Cardiac septum (tissue), 1 donor: ENCODE measurements at regions not wholly inside any gene's neighbourhood (a gene's known extent, or its start where the extent isn't known, plus 50 kb on each side); places are given as distances from the start of the nearest gene placed in this dataset.
"Not testable (repeated sequence)": the region's sequence is repeated elsewhere in the genome, so short reads cannot be mapped to it uniquely, and the experiment has no call there.

Source experiments
- DNase-seq: peaks from one replicate; pipeline ENCODE4 v3.0.0-alpha.2; 2020; ENCODE audit warnings: low spot score
- intact Hi-C: fragments of 100-400 bp; cut with DNase I; formaldehyde crosslinking; loops from one replicate; pipeline ENCODE4 v1.14.0; 2022
- donor health status: DM: no; HTN: no; CAD: no.

DNA sequence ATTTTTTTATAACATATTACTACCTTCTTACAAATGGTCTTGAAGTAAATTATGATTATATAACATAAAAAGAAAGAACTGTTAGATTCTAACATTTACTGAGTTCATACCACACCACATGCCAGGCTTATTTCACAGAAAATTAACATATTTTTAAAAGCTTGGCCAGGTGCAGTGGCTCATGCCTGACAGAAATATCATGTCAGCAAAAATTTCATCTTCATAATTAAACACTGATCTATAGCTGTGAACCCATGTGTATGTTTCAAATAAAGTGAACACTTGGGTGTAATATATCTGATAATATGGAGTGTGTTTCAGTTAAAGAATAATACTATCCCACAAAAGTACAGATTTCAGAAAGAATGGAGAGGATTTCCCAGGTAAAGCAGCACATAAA, 296.5 kb downstream of the SI start:
- intact Hi-C loops: no loop called here
- DNase-seq: no peak

DNA sequence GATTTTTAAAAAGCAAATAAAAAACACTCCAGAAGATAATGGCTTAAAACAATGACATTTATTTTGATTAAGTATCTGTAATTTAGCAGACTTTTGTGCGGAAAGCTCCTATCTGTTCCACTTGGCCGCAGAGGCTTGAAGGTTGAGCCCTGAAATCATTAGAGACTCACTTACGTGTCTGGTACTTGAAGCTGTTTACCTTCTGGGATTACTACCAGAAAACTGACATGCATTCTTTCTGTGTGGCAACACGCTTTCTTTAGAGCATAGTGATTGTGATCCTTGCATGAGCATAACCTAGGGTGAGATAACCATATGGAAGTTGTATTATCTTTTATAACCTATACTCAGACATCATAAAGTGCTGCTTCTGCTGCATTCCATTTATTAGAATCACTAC, 298.5 kb downstream of the SI start:
- no peak for DNase-seq
- intact Hi-C loops: no loop called here

DNA sequence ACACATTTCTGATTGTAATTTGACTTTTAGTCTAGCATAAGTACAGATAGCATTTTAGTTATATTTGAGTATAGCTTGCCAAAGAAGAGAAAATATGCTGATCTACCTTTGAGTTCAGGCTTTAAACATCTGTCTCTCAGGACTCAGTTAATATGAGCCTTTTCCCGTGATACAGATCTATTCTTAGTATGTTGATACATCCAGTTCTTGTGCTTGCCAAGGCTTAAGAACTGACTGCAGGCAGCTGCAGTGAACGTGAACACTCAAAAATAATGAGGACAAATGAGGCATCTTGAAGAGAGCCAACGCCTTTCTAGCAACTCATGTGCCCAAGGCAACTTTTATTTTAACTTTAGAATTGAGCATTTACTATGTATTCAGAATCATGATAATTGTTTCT, 325.5 kb downstream of the SI start:
- DNase-seq: no peak
- intact Hi-C loops: no loop called here

DNA sequence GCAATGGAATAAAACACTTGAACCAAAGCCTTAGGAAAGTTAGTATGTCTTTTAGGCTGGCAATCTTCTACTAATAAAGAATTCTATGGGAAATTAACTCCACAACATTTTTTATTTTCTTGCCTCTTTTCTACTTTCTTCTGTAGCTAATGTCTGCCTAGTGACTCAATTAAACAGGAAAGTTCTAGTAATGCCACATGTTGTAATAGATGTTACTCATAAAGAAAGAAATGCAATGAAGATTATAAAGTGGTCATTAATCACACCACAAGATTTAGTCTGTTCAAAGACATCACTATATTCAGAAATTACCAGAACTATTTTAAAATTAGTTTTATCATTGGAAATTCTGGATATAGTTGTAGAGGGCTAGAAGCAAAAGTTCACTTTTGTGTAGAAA, 329.7 kb downstream of the SI start:
- intact Hi-C loops: no loop called here
- DNase-seq: no peak

DNA sequence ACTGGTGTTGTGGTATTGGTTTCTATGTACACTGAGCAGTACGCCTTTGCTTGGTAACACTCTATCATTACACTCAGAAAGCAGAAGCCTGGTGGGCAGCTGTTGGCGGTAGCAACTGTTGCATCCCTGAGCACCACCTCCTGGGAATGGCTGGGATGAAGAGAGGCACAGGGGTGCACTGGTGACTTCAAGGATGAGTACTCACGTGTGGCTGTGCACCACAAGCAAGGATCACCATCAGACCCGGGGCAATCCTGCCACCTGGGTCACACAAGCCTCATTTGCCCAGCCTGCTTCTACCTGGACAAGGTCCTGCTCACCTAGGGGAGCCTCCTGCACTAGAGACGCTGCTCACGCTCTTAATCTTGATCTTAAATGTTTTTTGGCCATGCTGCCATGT, 336.4 kb downstream of the SI start:
- intact Hi-C loops: no loop called here
- DNase-seq: no peak

DNA sequence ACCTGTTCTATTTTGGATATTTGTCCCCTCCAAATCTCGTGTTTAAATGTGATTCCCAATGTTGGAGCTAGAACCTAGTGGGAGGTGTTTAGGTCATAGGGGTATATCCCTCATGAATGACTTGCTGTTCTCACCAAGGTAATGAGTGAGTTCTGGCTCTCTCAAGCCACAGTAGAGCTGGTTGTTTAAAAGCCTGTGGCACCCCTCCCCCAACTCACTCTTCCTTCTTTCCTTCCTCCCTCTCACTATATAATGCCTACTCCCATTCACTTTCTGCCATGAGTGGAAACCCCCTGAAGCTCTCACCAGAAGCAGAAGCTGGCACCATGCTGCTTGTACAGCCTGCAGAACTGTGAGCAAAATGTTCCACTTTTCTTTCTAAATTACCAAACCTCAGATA, 341.1 kb downstream of the SI start:
- no peak for DNase-seq
- intact Hi-C loops: no loop called here

DNA sequence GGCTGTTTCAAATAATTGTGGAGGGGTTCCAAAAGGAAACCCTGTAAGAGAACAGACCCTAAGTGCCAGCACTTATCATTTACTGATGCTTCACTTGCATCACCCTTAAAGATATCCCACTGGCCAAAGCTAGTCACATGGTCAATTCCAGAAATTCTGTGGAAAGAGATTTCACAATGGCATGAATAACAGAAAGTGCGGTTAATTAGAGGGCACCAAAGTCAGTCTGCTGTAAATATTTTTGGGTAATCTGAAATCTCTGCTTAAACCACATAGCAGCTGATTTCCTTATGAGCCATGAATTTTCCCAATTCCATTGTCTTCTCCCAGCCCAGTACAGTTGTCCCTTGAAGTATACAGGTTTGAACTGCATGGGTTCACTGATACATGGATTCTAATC, 346.1 kb downstream of the SI start:
- intact Hi-C loops: no loop called here
- DNase-seq: no peak

DNA sequence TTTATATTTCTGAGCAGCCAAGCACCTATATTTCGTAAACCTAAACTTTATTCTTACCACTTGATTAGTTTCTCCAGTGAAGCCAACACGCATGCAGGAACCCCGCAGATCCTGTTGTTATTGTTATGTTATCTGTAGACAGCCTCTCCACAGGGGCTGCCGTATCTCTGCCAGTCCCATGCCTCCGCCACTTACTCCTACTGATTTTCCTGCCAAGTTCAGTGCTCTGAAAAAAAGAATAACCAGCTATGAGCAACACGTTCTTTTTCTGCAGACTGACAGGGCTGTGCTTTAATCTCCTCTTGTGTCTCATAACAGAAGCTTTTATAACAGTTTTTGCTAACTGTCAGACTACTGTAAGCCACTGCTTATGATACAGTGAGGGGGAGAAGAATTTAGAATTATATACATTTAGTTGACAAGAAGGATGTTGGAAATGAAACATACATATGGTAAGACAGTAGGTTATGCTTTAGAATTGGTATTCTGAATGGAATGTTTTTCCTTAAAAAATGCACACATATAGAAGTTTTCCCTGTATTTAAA, 347.4 kb downstream of the SI start:
- intact Hi-C loops: no loop called here
- no peak for DNase-seq

DNA sequence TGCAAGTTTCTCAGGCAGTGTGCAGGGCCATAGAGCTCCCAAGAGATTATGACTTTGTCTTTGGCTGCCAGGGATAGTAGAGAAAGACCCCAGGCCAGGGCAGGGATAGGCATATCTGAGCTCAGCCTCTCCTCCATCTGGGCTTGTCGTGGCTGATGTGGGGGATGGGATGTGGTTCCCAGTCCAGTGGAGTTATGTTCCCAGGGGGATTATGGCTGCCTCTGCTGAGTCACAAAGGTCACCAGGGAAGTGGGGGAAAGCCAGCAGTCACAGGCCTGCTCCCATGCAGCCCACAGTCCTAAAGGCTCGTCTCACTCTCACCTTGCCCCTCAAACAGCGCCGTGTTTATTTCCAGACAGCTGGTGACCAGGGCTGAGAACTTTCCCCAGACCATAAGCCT, 354.9 kb downstream of the SI start:
- no peak for DNase-seq
- intact Hi-C loops: no loop called here

DNA sequence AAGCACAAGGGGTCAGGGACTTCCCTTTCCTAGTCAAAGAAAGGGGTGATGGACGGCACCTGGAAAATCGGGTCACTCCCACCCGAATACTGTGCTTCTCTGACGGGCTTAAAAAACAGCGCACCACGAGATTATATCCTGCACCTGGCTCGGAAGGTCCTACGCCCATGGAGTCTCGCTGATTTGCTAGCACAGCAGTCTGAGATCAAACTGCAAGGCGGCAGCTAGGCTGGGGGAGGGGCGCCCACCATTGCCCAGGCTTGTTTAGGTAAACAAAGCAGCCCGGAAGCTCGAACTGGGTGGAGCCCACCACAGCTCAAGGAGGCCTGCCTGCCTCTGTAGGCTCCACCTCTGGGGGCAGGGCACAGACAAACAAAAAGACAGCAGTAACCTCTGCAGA, 375.5 kb downstream of the SI start:
- intact Hi-C loops, DNase-seq: not testable (repeated sequence)

DNA sequence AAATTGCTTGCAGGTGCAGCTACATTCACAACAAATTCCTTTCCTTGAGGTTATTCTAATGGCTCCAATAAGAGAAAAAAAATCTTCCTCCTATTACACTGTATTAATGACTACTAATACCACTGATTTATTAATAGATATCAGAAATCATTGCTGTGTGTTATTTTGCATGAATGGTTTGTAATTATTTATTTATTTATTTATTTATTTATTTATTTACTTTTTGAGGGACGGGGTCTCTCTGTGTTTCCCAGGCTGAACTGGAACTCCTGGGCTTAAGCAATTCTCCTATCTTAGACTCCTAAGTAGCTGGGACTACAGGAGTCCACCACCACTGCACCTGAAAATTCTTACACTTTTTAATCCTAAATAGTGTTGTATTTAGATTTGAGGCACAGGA, 390.4 kb downstream of the SI start:
- intact Hi-C loops: no loop called here
- no peak for DNase-seq

DNA sequence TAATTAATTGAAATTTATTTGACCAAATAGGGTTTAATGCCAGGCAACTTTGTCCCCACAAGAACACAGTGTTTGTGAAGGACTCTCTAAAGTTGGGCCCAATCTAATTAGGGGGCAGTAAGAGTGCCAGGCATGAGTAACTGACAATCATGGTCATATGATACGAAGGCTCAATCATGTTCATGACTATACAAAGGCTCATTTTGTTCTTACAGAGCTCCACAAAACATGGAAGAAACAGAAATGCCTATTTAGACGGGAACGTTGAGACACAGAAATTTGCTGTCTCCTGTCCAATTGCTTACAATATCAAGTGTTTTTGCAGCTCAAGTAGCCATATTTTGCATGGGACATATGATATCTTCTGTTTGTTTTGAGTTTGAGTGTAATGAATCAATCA, 391.1 kb downstream of the SI start:
- intact Hi-C loops: no loop called here
- DNase-seq: no peak

DNA sequence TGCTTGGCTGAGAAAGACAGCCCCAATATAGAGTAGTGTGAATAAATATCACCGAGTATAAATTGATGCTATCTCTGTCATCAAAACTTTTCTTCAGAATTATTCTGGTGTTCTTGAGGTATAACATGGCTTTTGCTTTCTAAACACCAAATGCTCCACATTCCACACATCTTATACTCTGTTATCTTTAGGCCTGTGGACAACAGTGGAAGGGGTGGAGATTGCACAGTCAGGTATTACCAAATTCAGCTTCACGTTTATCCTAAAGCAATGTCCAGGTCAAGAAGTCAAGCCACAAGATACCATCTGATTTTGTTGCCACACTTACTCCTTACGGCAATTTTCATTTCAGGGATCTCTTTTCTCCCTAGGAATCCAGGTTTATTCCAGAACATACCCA, 394.8 kb downstream of the SI start:
- intact Hi-C loops: no loop called here
- DNase-seq: no peak

DNA sequence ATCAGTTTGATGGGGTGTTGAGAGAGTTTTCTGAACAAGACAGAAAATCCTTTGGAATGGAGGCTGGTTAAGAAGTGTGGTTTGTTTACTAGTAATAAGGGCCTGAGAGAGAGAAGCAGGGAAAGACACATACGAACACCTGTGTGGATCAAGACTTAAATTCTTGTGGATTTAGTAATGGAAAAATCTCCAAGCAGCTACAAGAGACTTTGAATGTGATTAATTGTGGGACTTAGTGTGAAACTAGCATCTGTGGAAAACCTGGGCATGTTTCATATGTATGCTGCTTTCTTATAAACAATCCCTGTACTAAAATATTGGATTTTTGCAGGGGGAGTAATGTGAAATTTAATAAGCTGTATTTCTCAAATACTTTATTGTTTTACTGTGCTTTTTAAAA, 399.1 kb downstream of the SI start:
- intact Hi-C loops: no loop called here
- no peak for DNase-seq

DNA sequence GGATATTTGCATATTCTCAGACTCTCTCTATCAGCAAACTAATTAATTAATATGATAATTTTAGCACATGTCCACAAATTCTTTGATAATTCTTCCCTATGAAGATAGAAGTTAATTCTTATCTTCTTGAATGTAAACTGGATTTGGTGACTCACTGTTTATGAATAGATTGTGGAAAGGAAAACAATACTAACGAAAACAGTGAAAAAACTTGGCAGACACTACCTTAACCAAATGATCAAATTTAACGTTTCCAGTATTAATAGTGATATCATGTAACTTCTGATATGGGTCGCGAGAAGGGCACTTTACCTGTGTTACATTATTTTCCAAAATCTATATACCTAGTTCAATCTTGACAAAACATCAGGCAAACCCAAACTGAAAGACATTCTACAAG, 401.0 kb downstream of the SI start:
- no peak for DNase-seq
- intact Hi-C loops: no loop called here

DNA sequence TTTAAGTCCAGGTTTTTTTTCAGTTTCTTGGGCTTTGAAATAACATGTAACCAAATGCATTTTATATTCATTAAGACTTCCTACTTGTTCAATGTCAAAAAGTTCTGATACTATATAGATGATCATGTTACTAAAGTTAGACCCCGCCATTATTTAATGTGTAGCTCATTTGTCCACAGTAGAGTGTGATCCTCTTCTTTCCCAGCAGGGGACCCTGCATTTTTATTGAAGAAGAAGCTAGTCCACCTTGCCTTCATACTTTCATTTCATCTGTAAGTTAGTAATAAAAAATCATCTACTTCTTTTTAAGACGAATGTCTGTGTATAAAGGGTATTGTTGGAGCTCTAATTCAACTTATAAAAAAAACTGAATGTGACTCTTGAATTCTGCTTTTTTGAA, 404.6 kb downstream of the SI start:
- intact Hi-C loops: no loop called here
- no peak for DNase-seq

DNA sequence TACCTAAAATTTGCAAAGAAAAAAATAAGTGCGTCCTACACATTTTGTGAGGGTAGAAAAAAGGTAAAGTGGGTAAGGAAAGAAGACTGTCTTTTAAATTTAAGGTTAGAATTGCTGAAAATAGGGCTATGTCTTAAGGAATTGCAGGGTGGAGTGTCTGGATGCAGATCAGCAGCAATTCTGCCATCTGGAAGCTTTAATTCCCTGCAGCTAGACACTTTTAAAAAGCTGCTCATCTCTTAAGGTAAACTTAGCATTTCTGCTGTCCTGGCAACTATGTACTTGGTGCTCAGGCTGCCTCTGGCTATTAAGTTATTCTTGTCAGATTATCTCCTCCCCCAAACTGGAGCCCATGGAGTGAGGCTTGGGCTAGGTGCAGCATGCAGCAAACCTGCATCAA, 420.2 kb downstream of the SI start:
- intact Hi-C loops: no loop called here
- no peak for DNase-seq

DNA sequence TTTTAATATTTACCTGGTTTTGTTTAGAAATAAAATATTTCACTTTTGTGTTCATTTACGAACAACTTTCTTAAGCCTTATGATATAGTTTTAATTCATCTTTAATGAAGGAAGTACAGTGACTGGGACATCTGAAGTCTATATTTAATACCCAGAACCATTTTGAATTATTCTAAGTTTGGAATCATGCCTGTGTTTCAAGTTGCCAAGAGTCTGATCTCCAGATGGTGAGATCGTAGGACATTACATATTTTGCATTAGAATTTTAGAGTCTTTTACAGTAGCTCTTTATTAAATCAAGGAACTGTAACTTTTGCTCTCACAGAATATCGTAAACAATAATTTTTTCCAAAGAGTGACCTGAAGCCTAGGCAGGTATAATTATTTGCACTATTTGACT, 420.7 kb downstream of the SI start:
- intact Hi-C loops: no loop called here
- no peak for DNase-seq

DNA sequence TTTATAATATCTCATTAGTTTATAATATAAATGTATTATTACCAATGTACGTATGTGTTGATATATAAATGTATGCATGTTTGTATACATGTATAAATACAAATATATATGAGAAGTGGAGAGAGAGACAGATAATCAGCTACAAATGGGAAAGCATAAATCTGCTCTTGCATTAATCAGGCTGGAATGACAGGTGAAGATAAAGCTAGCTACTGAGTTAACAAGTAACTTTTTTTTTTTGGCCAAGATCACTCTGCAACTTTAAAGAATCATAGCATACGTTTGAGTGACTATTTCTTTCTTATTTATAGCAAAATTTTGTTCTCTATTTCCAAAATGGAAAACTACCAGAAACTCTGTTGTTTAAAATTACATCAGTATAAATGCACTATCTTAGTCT, 422.8 kb downstream of the SI start:
- no peak for DNase-seq
- intact Hi-C loops: no loop called here

DNA sequence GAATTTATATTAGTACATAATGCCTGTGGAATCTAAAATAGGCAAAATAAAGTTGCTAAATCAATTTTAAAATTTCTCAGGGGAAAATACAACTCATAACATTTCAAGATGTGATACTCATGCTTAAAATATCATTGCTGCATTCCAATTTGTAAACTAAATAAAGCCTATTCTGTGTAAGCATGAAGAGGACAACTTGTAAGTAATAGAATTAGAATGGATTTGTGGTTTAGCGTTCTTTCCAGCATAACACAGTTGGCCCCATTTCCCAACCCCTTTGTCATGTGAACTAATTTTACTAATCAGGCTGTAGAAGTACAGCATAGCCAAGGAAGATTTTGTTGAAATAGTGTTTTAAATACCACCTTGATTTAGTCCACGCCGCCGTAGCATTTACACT, 437.2 kb downstream of the SI start:
- intact Hi-C loops: no loop called here
- no peak for DNase-seq

DNA sequence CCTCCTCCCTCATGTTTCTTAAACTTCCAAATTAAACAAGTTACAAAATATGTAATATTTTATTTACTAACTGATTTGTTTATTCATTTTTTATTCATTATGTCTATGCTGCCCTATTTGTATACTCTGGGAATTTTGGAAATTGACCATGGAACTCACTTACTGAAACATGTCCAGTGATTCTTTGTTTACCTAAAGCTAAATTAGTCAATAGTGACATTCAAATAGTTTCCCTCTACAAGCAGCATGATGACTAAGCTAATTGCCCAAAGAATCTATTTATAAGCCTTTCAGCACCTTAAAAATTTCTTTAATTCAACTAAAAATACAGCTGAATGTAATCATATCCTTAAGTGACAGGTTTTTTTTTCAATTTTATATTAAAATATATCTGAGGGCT, 437.7 kb downstream of the SI start:
- intact Hi-C loops: no loop called here
- no peak for DNase-seq

DNA sequence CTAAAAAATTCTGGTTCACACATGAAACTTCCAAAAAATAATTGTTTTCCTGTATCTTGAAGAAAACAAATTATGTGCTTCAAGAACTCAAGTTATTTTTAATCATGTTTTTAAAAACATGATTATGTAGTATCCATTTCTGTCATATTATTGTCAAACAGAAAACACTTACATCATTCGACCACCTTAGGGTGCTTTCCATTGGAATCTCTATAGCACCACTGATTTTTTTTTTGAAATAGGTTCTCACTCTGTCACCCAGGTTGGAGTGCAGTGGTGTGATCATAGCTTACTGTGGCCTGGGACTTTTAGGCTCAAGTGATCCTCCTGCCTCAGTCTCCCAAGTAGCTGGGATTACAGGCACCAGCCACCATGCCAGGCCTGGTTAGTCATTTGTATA, 457.3 kb downstream of the SI start:
- no peak for DNase-seq
- intact Hi-C loops: no loop called here

DNA sequence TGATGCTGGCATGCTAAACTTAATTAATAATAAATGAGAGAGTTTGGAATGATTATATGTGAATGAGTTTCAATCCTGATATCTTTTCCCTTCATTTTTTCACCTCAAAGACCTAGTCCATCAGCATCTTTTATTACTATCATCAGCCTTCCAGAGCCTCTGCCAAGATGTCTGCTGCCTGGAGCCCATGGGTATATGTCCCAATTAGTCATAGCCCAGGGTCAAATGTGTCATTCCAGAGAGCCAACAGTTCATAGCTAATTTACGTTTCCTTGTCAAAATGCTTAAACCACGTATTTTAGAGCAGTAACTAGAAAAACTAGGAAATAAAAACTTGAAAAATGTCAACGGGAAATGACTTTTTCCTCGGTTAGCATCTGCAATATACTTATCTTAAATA, 457.9 kb downstream of the SI start:
- intact Hi-C loops: no loop called here
- DNase-seq: no peak
